ENCODE measurements at regions not wholly inside any gene's neighbourhood (a gene's known extent, or its start where the extent isn't known, plus 50 kb on each side); places are given as distances from the start of the nearest gene placed in this dataset.

- no peak overlapping the region for H2AFZ ChIP-seq (ENCODE audit: insufficient read depth, low read depth, low read length, poor library complexity, severe bottlenecking)
- H3K9ac ChIP-seq (ENCODE audit: insufficient read depth, low read length, poor library complexity, severe bottlenecking) = no peak overlapping the region
- Mint-ChIP-seq H3K27ac (no peak overlapping the region), H3K4me3 (no peak overlapping the region), H3K9me3 (peaks cover 0 to 3% (median 0%) of the 10 kb centered on the region in 7 donors), H3K27me3 (ENCODE audit: low read depth in 3 of 3) (peaks cover 0 to 4% (median 0%) of the 10 kb centered on the region in 3 donors), H3K4me1 (no peaks in the 10 kb centered on the region), H3K36me3 (no peaks in the 10 kb centered on the region)
- no peaks in the 10 kb centered on the region for H3K79me2 ChIP-seq (ENCODE audit: insufficient read depth, low read length)
- TF ChIP-seq CTCF (IDR thresholded peaks at IDR 0.05) = no peak
- no peaks in the 10 kb centered on the region for H3K27me3 ChIP-seq (ENCODE audit: control insufficient read depth in 2 of 2, insufficient read depth in 2 of 2, low read length in 2 of 2)
- intact Hi-C loops (cut with micrococcal nuclease) = no loop called here
- no peak overlapping the region for H3K27ac ChIP-seq (ENCODE audit: low read depth in 1 of 2, low read length in 2 of 2)
- no peak overlapping the region for H3K4me3 ChIP-seq (replicated peaks in 1 of 3; ENCODE audit: low read depth in 2 of 3, low read length in 3 of 3)
- no peak overlapping the region for H3K4me2 ChIP-seq (replicated peaks; ENCODE audit: extremely low read depth, low read length, poor library complexity, severe bottlenecking)
- no peak for DNase-seq
- H3K36me3 ChIP-seq (replicated peaks in 1 of 2; ENCODE audit: control insufficient read depth in 1 of 2, insufficient read depth in 2 of 2, low read length in 2 of 2) = no peaks in the 10 kb centered on the region
- H3K4me1 ChIP-seq (ENCODE audit: control insufficient read depth in 1 of 2, insufficient read depth in 2 of 2, low read length in 2 of 2) = no peaks in the 10 kb centered on the region
- H4K20me1 ChIP-seq (ENCODE audit: insufficient read depth, low read length) = no peaks in the 10 kb centered on the region
- H3K9me3 ChIP-seq (replicated peaks in 1 of 2; ENCODE audit: control insufficient read depth in 1 of 2, insufficient read depth in 1 of 2, low read length in 2 of 2) = no peaks in the 10 kb centered on the region
Observed at GRCh38 chr14:82999802-83000201, 1466.1 kb upstream of the SEL1L start.

- WGBS (ENCODE audit: insufficient coverage) = no CpG with 5 or more reads among the region's 2 CpGs
- no peak overlapping the region for H3K27ac ChIP-seq (ENCODE audit: low read depth in 1 of 2, low read length in 2 of 2)
Observed at GRCh38 chr14:83004456-83005006, 1470.9 kb upstream of the SEL1L start.

More at GRCh38 chr14:83004456-83005006, 1470.9 kb upstream of the SEL1L start:
- Histone ChIP-seq H3K79me2 (ENCODE audit: insufficient read depth, low read length) (no peaks in the 10 kb centered on the region), H4K20me1 (ENCODE audit: insufficient read depth, low read length) (no peaks in the 10 kb centered on the region), H3K4me3 (replicated peaks in 1 of 3; ENCODE audit: low read depth in 2 of 3, low read length in 3 of 3) (no peak overlapping the region), H3K4me2 (replicated peaks; ENCODE audit: extremely low read depth, low read length, poor library complexity, severe bottlenecking) (no peak overlapping the region), H2AFZ (ENCODE audit: insufficient read depth, low read depth, low read length, poor library complexity, severe bottlenecking) (no peak overlapping the region), H3K9me3 (replicated peaks in 1 of 2; ENCODE audit: control insufficient read depth in 1 of 2, insufficient read depth in 1 of 2, low read length in 2 of 2) (peaks cover 3 to 16% of the 10 kb centered on the region in 2 donors), H3K9ac (ENCODE audit: insufficient read depth, low read length, poor library complexity, severe bottlenecking) (no peak overlapping the region), H3K27me3 (ENCODE audit: control insufficient read depth in 2 of 2, insufficient read depth in 2 of 2, low read length in 2 of 2) (no peaks in the 10 kb centered on the region), H3K36me3 (replicated peaks in 1 of 2; ENCODE audit: control insufficient read depth in 1 of 2, insufficient read depth in 2 of 2, low read length in 2 of 2) (no peaks in the 10 kb centered on the region), H3K4me1 (ENCODE audit: control insufficient read depth in 1 of 2, insufficient read depth in 2 of 2, low read length in 2 of 2) (no peaks in the 10 kb centered on the region)
- Mint-ChIP-seq H3K27me3 (ENCODE audit: low read depth in 3 of 3) (peaks cover 0 to 4% (median 0%) of the 10 kb centered on the region in 3 donors), H3K27ac (no peak overlapping the region), H3K4me3 (no peak overlapping the region), H3K36me3 (no peaks in the 10 kb centered on the region), H3K4me1 (no peaks in the 10 kb centered on the region), H3K9me3 (peaks cover 0 to 15% (median 12%) of the 10 kb centered on the region in 7 donors)
- no peak for TF ChIP-seq CTCF (IDR thresholded peaks at IDR 0.05)
- DNase-seq = no peak
- intact Hi-C loops (cut with micrococcal nuclease) = no loop called here

Measured in CD14-positive monocyte (primary cell).